Testis (tissue), 2 donors: ENCODE measurements at regions not wholly inside any gene's neighbourhood (a gene's known extent, or its start where the extent isn't known, plus 50 kb on each side); places are given as distances from the start of the nearest gene placed in this dataset.
"Not testable (repeated sequence)": the region's sequence is repeated elsewhere in the genome, so short reads cannot be mapped to it uniquely, and the experiment has no call there.

Experiments used
- CTCF ChIP-seq, 3 experiments: fragments of 450-650 bp in 2 of 3; fragments of 200-600 bp in 1 of 3; sonication (generic) in 1 of 3; IDR thresholded peaks; one replicate each; pipeline ENCODE4 v1.5.1; 2016 to 2019; ENCODE audit warnings: antibody characterized with exemption in 3 of 3, mild to moderate bottlenecking in 2 of 3, moderate library complexity in 1 of 3
- POLR2A ChIP-seq: fragments of 450-650 bp; IDR thresholded peaks from one replicate; pipeline ENCODE4 v1.6.1; 2017; ENCODE audit warnings: antibody characterized with exemption, mild to moderate bottlenecking, moderate library complexity

- not testable (repeated sequence) for TF ChIP-seq CTCF (IDR thresholded peaks at IDR 0.05); POLR2A
Observed at GRCh38 chr10:111332174-111332573, 255.3 kb downstream of the ADRA2A start.
